ENCODE measurements at regions not wholly inside any gene's neighbourhood (a gene's known extent, or its start where the extent isn't known, plus 50 kb on each side); places are given as distances from the start of the nearest gene placed in this dataset.

DNA sequence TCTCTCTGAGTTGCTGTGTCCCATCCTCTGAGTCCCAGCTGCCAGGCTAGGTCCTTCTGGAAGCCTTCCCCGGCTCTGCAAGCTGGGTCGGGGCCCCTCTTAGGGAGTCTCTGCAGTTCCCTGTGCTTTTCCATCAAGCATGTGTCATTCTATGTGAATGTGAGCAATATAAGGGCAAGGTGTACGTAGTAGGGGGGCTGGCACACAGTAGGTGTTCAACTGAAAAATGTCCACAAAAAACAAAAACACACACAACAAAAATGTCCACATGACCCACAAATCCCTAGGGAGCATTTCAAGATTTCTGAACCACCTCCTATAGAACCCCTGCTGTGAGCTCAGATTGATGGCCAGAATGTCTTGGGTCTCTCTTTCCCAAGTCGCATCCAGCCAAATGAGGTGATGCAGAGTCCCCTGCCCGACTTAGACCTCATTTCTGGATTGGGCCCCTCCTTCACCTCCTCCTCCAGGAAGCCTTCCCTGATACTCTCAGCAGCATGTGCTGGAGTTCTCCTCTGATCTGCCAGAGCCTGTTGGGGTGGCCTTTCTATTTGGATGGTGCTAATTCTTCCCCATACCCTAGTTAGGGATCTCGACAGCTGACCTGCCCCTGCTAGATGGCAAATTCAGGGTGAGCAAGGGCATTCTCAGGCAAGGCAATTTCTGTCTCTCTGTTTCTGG lies 196.1 kb upstream of the LHX5 start:
- WGBS (ENCODE audit: extremely low coverage, insufficient read length, low lambda C conversion rate), result no CpG with 5 or more reads among the region's 6 CpGs
- peaks cover 41 to 53% of the 10 kb centered on the region in 2 experiments for H3K4me1 Mint-ChIP-seq
- H2BK12ac ChIP-seq (ENCODE audit: insufficient read length, low read depth, low read length), result no peak overlapping the region

More for the DNA sequence above, 196.1 kb upstream of the LHX5 start:
- DNase-seq, result no peak
- peaks cover 8% of the 10 kb centered on the region for H3K27me3 Mint-ChIP-seq (ENCODE audit: low read depth)
- Histone ChIP-seq H3K79me1 (ENCODE audit: insufficient read depth, low read depth, low read length, poor library complexity, severe bottlenecking) (no peaks in the 10 kb centered on the region), H3K4me1 (ENCODE audit: insufficient read depth, low read length) (peaks cover 2% of the 10 kb centered on the region; the same call in 1 of the 2 replicates), H3K9ac (ENCODE audit: extremely low read depth, insufficient read length, low read length) (no peak overlapping the region), H4K5ac (ENCODE audit: insufficient read length, low read depth, low read length) (no peak overlapping the region), H3K56ac (ENCODE audit: insufficient read length, low read depth, low read length) (no peak overlapping the region), H2AFZ (ENCODE audit: low read length) (no peak overlapping the region), H3K4me2 (ENCODE audit: insufficient read depth, insufficient read length, low read length) (no peak overlapping the region), H2AK5ac (ENCODE audit: insufficient read length, low read length) (no peak overlapping the region), H2BK20ac (ENCODE audit: low read depth, low read length, poor library complexity, severe bottlenecking) (no peak overlapping the region), H3K27ac (ENCODE audit: insufficient read length, low read depth, low read length) (no peak overlapping the region), H3K18ac (ENCODE audit: insufficient read length, low read depth, low read length) (no peak overlapping the region), H4K20me1 (ENCODE audit: control insufficient read depth, insufficient read depth, insufficient read length) (no peaks in the 10 kb centered on the region), H4K8ac (replicated peaks; ENCODE audit: insufficient read length, low read depth, low read length) (no peak overlapping the region), H2BK15ac (ENCODE audit: low read depth, low read length) (no peak overlapping the region), H3K79me2 (ENCODE audit: insufficient read depth, low read length) (no peaks in the 10 kb centered on the region), H3K4ac (ENCODE audit: low read depth, low read length) (no peak overlapping the region), H3K14ac (ENCODE audit: insufficient read depth, low read length) (no peak overlapping the region; the same call in 1 of the 2 replicates), H4K91ac (ENCODE audit: insufficient read length, low read depth, low read length) (no peak overlapping the region), H3T11ph (ENCODE audit: low read length) (no peak overlapping the region), H3K9me3 (ENCODE audit: control insufficient read depth, low read depth, low read length) (no peaks in the 10 kb centered on the region), H3K23me2 (ENCODE audit: insufficient read length, low read depth, low read length, poor library complexity, severe bottlenecking) (no peaks in the 10 kb centered on the region), H2BK5ac (ENCODE audit: insufficient read length, low read length) (no peak overlapping the region), H3K23ac (ENCODE audit: insufficient read length, low read depth, low read length) (no peak overlapping the region), H3K27me3 (ENCODE audit: insufficient read depth, low read length) (no peaks in the 10 kb centered on the region), H2BK120ac (ENCODE audit: low read depth, low read length, poor library complexity, severe bottlenecking) (no peak overlapping the region)
- H3K9me3 Mint-ChIP-seq, result no peaks in the 10 kb centered on the region; a peak in 2 of 5 replicates
- no peak overlapping the region for H3K4me3 Mint-ChIP-seq
- H3K36me3 Mint-ChIP-seq (ENCODE audit: insufficient read depth in 1 of 3, low read depth in 3 of 3), result no peaks in the 10 kb centered on the region
- no peak overlapping the region; a peak in 1 of 7 replicates for H3K27ac Mint-ChIP-seq
- TF ChIP-seq, protein P1, sequence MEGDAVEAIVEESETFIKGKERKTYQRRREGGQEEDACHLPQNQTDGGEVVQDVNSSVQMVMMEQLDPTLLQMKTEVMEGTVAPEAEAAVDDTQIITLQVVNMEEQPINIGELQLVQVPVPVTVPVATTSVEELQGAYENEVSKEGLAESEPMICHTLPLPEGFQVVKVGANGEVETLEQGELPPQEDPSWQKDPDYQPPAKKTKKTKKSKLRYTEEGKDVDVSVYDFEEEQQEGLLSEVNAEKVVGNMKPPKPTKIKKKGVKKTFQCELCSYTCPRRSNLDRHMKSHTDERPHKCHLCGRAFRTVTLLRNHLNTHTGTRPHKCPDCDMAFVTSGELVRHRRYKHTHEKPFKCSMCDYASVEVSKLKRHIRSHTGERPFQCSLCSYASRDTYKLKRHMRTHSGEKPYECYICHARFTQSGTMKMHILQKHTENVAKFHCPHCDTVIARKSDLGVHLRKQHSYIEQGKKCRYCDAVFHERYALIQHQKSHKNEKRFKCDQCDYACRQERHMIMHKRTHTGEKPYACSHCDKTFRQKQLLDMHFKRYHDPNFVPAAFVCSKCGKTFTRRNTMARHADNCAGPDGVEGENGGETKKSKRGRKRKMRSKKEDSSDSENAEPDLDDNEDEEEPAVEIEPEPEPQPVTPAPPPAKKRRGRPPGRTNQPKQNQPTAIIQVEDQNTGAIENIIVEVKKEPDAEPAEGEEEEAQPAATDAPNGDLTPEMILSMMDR (conservative IDR thresholded peaks at IDR 0.05), result no peak

Data from H9 (cell line).